Suprapubic skin (tissue), 3 donors: ENCODE measurements at regions not wholly inside any gene's neighbourhood (a gene's known extent, or its start where the extent isn't known, plus 50 kb on each side); places are given as distances from the start of the nearest gene placed in this dataset.

Experiments used
- POLR2AphosphoS5 ChIP-seq, 3 donors: sonication (generic); formaldehyde crosslinking; IDR thresholded peaks; one replicate each; pipeline ENCODE4 v1.6.1; 2017; ENCODE audit warnings: antibody characterized with exemption in 3 of 3
- TF ChIP-seq, protein P1 (sequence below), 2 donors: fragments of 200-600 bp in 1 of 2; fragments of 450-650 bp in 1 of 2; sonication (generic) in 1 of 2; IDR thresholded peaks; one replicate each; pipeline ENCODE4 v1.5.1; 2016 to 2019; ENCODE audit warnings: antibody characterized with exemption in 2 of 2, mild to moderate bottlenecking in 1 of 2, moderate library complexity in 1 of 2

- TF ChIP-seq, protein P1, sequence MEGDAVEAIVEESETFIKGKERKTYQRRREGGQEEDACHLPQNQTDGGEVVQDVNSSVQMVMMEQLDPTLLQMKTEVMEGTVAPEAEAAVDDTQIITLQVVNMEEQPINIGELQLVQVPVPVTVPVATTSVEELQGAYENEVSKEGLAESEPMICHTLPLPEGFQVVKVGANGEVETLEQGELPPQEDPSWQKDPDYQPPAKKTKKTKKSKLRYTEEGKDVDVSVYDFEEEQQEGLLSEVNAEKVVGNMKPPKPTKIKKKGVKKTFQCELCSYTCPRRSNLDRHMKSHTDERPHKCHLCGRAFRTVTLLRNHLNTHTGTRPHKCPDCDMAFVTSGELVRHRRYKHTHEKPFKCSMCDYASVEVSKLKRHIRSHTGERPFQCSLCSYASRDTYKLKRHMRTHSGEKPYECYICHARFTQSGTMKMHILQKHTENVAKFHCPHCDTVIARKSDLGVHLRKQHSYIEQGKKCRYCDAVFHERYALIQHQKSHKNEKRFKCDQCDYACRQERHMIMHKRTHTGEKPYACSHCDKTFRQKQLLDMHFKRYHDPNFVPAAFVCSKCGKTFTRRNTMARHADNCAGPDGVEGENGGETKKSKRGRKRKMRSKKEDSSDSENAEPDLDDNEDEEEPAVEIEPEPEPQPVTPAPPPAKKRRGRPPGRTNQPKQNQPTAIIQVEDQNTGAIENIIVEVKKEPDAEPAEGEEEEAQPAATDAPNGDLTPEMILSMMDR (IDR thresholded peaks at IDR 0.05), result no peak
- TF ChIP-seq POLR2AphosphoS5 (IDR thresholded peaks at IDR 0.05), result no peak
Observed at GRCh38 chr2:8533923-8534322, 147.9 kb upstream of the ID2 start.
